ENCODE measurements at regions not wholly inside any gene's neighbourhood (a gene's known extent, or its start where the extent isn't known, plus 50 kb on each side); places are given as distances from the start of the nearest gene placed in this dataset.

DNA sequence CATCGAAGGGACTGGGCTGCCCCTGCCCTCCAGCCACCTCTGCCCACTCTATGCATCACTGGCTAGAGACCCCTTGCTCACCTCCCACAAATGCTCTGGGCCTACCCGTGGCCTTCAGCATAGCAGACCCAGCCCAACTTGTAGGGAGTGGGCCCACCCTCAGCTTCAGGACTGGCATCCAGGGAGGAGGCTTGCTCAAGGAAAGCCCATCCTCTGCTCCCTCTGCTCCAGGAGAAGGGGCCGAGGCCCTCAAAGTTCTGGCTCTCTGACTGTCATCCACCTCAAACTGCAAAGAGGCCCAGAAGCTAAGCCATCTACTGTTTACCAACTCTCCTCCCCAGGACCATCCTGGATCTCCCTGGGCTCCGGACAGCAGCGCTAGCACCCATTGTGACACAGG is 84.5 kb downstream of the C5orf15 start:
- no peak for DNase-seq
- in situ Hi-C loops (cut with MboI; ENCODE audit: low pct_unique_long_range_greater_than_20kb, low sequenced_read_pairs) = no loop called here

DNA sequence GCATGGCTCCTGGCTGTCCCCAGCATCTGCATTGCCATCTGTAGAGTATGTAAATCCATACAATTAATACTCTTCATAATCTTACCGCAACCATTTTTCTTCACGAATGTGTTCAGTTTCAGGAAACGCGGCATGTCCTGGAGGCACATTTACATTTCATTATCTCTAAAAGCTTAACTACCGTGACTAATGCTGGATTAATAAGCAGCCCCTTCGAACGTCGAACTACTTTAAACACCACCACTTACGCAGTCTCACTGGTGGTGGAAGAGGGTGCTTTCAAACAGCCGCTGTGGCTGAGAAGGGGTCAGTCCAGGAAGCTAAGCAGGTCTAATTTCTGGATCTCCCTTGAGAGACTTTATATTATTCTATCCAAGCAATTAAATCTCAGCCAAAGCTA is 85.6 kb downstream of the C5orf15 start:
- in situ Hi-C loops (cut with MboI; ENCODE audit: low pct_unique_long_range_greater_than_20kb, low sequenced_read_pairs) = no loop called here
- DNase-seq = no peak

DNA sequence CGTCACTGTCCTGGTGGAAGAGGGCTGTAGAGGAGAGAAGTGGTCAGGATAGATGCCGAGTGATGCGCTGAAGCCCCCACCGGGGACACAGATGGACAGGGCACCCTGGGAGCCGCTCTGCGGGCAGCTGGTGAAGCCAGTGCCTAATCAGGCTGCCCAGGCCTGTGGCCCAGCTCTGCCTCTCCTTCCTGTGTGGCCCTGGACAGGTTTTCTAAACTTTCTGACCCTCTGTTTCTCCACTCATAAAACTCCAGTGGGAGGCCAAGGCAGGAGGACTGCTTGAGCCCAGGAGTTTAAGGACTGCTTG is 86.1 kb downstream of the C5orf15 start:
- no peak for DNase-seq
- in situ Hi-C loops (cut with MboI; ENCODE audit: low pct_unique_long_range_greater_than_20kb, low sequenced_read_pairs) = no loop called here

DNA sequence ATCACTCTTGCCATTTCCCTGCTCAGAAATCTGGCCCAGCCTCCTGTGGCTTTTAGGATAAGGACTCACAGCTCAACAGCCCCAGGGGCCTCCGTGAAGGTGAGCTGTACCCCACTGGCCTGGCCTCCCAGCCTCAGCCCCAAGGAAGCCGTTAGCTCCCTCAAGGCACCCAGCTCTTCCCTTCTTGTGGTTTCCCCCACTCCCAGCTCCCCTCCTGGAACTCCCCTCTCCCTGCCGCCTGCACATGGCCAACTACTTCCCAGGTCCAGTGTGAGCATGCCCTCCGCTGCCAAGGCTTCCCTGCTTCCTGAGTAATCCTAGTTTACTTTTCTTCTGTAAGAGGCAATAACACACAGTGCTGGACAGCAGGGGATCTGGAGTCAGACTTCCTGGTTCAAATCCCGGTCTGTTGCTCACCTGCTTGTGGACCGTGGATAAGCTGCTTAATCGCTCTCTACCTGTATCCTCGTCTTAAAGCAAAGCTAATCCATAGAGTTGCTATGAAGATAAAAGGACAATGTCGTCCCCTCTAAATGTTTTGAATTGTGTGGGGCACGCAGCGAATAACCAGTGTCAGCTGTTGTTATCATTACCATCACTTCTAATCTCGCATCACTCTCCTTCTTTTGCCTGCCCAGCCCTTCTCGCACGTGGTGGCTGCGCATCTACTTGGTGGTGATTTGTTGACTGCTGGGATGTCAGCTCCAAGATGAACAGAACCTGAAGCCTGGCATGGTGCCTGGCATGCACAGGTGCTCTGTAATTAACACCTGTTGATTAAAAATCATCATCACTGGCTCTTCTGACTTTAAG is 86.6 kb downstream of the C5orf15 start:
- in situ Hi-C loops (cut with MboI; ENCODE audit: low pct_unique_long_range_greater_than_20kb, low sequenced_read_pairs) = no loop called here

DNA sequence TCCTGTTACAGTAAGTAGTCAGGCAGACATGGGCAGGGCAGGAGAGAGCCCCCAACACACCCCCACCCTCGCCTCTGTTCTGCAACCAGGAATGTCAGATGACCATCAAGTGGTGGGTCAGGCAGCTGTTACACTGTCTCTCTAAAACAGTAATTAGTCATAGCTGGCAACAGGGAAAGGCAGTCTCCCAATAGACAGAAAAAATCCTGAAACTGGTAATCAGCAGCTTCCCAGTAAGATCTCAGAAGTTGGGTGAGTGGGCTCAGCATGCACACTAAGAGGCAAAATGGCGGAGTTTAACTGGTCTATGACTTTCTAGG is 90.2 kb downstream of the C5orf15 start:
- DNase-seq = no peak
- in situ Hi-C loops (cut with MboI; ENCODE audit: low pct_unique_long_range_greater_than_20kb, low sequenced_read_pairs) = no loop called here

More for the DNA sequence above, 86.6 kb downstream of the C5orf15 start:
- no peak for DNase-seq

DNA sequence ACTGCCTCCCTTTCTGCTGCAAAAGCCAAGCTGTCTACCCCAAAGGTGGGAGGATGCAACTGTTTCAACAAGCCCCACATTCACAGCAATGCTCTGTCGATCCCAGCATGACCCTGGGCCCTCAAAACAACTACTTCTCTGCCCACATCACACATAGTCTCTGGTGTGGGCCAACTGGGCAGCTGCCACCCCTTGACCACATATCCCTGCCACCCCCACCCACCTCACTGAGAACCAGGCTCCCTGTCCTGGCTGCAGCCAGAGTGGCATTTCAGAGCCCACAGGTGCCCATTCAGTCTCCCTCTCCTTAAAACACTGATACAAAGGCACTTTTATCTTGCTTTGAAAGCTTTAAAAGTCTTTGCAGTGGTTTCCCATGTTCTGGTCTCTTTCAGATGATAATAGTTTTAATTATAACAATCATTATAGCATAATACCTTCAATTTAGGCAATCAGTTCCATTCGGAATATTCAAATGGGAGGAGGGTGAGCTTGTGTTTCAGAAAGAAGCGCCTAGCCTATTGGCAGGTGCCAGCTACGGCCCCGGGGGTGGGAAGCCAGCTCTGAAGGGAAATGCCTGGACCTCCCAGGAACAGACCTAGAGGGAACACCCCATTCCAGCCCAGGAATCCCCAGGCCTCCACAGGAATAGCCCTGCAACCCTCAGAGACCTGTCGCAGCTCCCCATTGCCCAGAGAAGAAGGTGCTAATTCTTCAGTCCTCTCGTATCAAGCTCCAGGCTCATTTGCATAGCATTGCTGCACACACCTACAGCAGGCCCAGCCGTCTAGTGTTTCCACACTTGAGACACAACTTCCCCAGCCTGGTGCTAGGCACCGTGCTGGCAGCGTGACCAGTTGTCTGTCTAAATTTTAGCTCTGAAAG is 90.8 kb downstream of the C5orf15 start:
- no peak for DNase-seq
- in situ Hi-C loops (cut with MboI; ENCODE audit: low pct_unique_long_range_greater_than_20kb, low sequenced_read_pairs) = no loop called here

DNA sequence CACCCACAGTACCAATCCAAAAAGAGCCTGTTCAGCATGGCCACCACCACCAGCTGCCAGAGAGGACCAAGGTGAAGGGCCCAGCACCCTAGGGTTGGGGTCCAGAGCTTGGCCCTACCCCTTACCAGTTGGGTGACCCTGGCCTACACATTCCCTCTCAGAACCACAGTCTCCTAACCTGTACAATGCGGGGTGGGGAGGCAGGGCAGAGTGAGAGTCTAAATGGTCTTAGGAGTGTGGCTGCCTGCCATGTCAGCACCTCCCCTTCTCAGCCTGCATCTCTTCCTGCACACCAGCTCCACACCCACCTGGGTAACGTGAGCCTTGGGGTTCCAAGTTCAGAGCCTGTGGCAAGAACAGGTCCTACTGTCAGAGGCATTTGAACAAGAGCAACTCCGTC is 92.2 kb downstream of the C5orf15 start:
- in situ Hi-C loops (cut with MboI; ENCODE audit: low pct_unique_long_range_greater_than_20kb, low sequenced_read_pairs) = no loop called here
- no peak for DNase-seq

DNA sequence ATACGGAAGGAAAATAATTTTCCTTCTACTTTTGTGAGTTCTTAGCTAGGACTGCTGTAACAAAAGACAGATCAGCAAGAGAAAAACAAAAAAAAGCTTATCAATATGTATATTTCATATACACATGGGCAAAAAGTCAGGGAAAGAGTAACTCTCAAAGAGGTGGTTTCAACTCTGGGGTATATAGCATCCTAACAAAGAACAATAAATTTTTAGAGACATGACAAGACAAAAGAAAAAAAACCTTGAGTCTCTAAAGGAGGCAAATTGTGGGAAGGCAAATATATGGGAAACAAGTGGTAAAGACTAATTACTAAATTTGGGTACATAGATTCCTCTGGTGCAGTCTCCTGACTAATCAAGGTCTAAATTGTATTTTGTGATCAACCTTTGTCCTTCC is 93.2 kb downstream of the C5orf15 start:
- no peak for DNase-seq

DNA sequence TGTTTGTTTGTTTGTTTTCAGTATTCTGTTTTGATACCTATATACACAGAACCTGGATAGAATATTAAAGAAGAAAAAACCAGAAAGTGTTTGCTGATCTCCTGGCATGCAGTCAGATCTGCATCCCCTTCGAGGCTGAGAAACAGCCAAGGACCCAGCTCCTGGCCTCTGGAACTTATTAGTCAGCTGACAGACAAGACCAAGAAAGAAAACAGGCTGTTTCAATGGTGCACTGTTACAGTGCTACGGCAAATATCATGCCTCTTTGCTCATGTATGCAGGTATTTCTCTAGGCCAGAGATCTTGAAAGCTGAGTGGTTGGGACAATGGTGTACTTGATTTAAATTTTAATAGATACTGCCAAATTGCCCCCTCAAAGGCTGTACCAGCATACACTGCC is 95.0 kb downstream of the C5orf15 start:
- in situ Hi-C loops (cut with MboI; ENCODE audit: low pct_unique_long_range_greater_than_20kb, low sequenced_read_pairs) = no loop called here
- no peak for DNase-seq

More for the DNA sequence above, 93.2 kb downstream of the C5orf15 start:
- in situ Hi-C loops (cut with MboI; ENCODE audit: low pct_unique_long_range_greater_than_20kb, low sequenced_read_pairs) = no loop called here

DNA sequence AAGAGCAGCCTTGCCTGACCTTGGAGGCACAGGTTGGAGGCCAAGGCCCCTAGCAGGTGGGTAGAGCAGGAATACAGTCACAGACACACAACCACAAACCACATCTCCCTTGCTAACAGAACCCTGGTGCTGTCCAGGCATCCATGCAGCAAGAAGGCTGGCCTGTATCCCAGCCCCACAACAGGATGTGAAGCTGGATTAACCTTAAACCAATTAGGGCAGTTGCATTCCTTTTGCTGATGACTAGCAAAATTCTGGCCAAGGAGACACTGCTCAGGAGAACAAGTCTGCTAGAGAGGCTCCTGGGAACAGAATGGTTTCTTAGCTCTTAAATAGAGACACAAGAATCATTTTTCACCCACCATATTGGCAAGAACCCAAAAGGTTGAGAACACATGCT is 97.8 kb downstream of the C5orf15 start:
- in situ Hi-C loops (cut with MboI; ENCODE audit: low pct_unique_long_range_greater_than_20kb, low sequenced_read_pairs) = no loop called here
- no peak for DNase-seq

DNA sequence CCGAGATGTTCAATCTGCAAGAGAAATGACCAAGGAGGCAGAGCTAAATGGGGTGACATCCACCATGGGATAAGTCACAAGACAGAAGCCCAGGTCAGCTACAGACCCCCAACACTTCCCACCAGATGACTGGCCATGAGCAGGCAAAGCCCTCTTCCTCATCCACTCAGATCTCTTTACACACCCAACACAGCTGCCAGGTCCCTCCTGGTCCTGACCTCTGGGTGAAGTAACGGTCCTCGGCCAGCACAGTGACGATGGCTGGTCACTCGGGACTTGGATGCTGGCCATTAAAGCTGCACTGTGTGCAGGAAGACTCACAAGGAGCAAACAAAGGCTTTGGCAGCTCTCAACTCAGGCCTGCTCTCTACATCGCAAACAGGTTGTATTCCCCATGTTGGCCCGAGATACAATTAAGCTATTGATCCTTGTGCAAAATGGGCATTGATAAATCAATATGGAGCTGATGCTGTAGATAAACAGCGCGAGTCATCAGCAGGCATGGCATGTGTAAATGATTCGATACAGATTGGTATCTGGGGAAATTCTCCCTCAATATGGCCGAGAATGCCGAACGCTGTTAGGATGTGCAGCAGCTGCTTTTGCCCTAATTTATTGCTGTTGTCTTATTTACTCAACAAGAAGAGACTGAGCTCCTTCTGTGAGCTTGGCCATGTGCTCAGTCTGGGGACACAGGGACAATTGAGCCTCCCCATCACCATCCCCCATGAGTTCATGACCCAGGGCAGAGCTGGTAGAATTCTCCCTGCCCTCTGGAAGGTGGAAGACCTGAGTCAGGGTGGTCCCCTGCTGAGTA is 98.7 kb downstream of the C5orf15 start:
- DNase-seq = no peak

DNA sequence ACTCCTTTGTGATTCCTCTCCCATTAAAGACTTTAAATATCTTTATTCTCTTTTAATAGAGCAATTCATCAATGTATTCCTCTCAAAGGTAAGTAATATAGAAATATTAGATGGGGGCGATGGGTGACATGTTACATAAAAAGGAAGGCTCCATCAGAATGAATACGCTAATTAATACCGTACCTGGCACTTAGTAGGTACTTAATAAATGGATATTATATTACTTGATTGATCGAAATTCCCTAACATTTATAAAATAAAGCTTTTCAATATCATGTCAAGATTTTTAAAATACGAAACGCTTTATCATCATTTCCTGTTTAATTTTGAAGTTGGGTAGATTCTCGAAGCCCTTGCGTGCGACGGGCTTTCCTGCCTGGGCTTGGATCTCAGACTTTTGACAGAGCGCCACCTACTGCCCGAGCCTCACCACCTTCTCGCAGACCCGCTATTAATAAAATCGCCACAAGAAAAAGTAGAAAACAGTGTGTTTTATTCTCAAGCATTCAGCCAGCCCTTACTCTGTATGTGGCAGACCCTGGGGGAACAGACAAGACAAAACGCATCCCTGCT is 99.4 kb downstream of the C5orf15 start:
- in situ Hi-C loops (cut with MboI; ENCODE audit: low pct_unique_long_range_greater_than_20kb, low sequenced_read_pairs) = no loop called here
- DNase-seq = peak; percentile 85

More for the DNA sequence above, 98.7 kb downstream of the C5orf15 start:
- in situ Hi-C loops (cut with MboI; ENCODE audit: low pct_unique_long_range_greater_than_20kb, low sequenced_read_pairs) = no loop called here

DNA sequence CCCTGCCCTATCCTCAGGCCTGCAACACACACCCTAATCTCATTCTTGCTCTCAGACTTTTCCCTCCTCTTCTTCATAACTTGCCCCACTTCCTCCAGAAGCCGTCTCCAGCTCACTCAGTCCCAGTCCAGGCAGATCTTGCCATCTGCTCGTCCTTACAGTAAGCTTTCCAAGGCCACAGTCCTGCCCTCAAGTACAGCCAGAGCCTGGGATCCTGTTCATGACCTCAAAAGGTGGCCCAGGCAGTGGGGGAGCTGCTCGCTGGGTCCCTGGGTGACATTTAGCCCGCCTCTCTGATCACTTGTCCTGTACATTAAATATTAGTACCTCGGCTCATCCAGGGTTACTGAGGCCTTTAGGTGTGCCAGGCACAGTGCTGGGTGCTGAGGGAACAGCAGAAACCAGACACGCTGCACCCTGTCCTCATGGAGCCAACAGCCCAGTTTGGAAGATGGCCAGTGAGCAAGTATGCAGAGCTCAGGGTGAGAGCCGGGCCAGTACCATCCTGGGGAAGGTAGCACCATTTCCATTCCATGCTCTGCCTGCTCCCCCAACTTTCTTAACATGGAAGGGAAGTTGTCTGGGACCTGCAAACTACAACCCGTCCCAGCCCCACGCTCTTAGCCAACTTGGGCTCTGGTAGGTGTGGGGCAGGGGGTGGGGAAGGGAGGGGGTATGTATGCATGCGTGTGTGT is 100.4 kb downstream of the C5orf15 start:
- in situ Hi-C loops (cut with MboI; ENCODE audit: low pct_unique_long_range_greater_than_20kb, low sequenced_read_pairs) = no loop called here
- DNase-seq = no peak

DNA sequence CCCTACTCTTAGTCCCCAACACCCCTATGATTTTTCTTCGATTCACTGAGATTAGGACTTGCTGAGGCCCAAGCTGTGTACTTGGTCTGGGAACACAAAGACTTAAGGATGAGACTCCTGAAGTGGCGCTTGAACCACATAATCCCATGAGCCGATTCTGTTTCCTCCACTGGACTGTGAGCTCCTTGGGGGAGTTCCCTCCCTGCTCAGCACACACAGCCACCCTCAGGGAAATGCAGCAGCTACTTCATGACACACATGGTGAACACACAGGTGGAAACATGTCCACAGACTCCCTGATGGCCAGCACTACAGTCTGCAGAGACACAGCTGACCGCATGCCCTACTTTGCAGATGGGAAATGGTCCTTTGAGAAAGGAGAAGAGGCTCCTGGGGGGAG is 101.1 kb downstream of the C5orf15 start:
- no peak for DNase-seq
- in situ Hi-C loops (cut with MboI; ENCODE audit: low pct_unique_long_range_greater_than_20kb, low sequenced_read_pairs) = no loop called here

DNA sequence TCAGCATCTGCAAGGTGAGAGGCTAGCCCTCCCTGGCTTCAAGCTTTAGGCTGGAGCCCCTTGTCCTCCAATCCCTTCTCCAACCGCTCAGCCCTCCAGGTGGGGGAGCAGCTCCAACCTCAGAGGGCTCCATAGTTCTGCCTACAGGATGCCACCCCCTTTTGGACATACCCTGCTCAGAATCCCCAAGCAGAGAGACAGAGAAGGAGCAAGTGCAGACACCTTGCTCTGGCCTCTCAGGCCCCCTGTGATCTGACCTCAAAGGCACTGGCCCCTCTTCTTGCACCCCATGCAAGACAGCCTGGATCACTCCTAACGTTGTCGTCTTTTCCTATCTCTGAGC is 101.6 kb downstream of the C5orf15 start:
- in situ Hi-C loops (cut with MboI; ENCODE audit: low pct_unique_long_range_greater_than_20kb, low sequenced_read_pairs) = no loop called here
- DNase-seq = no peak

DNA sequence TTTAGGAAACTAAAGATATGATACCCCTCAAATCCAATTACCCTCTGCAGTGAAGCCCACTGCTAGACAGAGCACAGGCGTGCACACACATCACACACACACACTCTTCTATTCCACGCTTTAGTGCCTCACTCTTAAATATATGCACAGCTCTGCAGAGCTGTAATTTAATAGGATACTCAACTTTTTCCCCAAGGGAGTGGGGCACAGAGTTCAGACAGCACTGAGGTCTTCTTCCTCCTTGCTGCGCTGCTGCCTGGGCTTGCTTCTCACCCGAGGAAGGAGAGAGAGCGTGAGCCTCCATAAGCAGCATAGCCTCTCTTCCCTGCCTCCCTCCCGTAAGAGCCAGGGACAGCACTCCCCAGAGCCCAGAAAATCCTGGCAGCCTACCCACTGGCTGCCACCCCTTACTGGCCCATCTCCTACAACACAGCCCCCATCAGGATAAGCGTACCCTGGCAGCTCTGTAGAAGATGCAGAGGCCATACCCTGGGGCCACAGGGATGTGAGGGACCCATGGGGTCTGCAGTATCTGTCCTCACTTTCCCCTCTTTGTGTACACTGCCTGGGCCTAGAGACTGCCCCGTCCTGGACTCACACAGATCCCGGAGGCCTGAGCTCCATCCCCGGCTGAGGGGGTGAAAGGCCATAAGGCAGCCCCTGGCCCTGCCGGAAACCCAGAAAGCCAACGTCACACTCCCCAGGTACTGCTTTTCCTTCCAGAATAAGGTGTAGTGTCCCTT is 102.1 kb downstream of the C5orf15 start:
- in situ Hi-C loops (cut with MboI; ENCODE audit: low pct_unique_long_range_greater_than_20kb, low sequenced_read_pairs) = no loop called here
- no peak for DNase-seq

DNA sequence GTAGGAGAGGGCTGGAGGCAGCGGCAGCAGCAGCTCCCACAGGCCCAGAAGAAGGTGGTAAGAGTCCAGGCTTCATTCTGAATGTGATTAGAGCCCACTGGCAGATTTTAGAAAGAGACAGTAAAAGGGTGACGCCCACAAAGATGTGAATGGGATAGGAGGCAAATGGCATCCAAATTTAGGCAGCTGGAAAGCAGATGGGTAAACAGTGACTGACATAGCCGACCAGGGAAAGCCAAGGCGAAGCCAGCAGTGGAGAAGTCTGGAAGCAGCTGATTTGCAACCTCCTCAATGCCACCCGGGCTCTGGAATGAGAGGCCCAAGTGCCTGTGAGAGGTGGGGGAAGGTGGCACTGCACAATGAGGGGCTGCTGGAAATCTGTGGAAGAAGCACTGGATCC is 103.3 kb downstream of the C5orf15 start:
- in situ Hi-C loops (cut with MboI; ENCODE audit: low pct_unique_long_range_greater_than_20kb, low sequenced_read_pairs) = no loop called here
- DNase-seq = no peak

DNA sequence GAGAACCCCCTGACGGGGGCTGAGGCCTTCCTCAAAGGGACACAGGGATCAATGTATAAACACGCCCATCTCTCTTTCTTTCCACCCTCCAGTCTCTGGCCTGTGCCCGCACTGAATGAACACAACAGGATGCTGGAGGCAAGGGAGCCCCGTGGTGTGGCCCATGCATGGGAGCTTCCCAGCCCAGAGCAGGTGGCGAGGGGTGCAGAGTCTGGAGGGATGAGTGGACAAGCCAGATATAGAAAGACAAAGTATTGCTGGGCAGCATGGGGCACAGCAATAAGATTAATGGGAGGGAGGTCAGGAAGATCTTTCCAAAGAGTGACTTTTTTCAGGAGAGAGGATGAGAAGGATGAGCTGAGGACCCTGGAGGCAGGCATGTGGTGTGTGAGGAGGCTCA is 103.7 kb downstream of the C5orf15 start:
- in situ Hi-C loops (cut with MboI; ENCODE audit: low pct_unique_long_range_greater_than_20kb, low sequenced_read_pairs) = no loop called here
- DNase-seq = no peak
